GM12872 (cell line): ENCODE measurements at regions not wholly inside any gene's neighbourhood (a gene's known extent, or its start where the extent isn't known, plus 50 kb on each side); places are given as distances from the start of the nearest gene placed in this dataset.

Experiments used
- TF ChIP-seq, protein P1 (sequence below): IDR thresholded peaks from 3 replicates; pipeline ENCODE4 v1.5.1; 2011; ENCODE audit warnings: low read depth, mild to moderate bottlenecking, low read length, moderate library complexity; ENCODE audit not compliant: insufficient read depth

DNA sequence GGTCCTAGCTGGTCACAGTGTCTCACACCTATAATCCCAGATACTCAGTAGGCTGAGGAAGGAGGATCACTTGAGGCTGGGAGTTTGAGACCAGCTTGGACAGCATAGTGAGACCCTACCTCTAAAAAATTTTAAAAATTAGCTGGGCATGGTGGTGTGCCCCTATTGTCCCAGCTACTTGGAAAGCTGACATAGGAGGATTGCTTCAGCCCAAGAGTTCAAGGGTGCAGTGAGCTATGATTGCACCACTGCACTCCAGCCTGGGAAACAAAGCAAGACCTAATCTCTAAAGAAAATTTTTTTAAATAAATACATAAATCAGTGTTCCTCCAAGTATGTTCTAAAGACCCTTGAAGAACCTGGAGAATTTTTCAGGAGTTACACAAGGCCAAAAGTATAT lies 50.6 kb upstream of the GNAO1 start:
- TF ChIP-seq, protein P1, sequence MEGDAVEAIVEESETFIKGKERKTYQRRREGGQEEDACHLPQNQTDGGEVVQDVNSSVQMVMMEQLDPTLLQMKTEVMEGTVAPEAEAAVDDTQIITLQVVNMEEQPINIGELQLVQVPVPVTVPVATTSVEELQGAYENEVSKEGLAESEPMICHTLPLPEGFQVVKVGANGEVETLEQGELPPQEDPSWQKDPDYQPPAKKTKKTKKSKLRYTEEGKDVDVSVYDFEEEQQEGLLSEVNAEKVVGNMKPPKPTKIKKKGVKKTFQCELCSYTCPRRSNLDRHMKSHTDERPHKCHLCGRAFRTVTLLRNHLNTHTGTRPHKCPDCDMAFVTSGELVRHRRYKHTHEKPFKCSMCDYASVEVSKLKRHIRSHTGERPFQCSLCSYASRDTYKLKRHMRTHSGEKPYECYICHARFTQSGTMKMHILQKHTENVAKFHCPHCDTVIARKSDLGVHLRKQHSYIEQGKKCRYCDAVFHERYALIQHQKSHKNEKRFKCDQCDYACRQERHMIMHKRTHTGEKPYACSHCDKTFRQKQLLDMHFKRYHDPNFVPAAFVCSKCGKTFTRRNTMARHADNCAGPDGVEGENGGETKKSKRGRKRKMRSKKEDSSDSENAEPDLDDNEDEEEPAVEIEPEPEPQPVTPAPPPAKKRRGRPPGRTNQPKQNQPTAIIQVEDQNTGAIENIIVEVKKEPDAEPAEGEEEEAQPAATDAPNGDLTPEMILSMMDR: no peak

DNA sequence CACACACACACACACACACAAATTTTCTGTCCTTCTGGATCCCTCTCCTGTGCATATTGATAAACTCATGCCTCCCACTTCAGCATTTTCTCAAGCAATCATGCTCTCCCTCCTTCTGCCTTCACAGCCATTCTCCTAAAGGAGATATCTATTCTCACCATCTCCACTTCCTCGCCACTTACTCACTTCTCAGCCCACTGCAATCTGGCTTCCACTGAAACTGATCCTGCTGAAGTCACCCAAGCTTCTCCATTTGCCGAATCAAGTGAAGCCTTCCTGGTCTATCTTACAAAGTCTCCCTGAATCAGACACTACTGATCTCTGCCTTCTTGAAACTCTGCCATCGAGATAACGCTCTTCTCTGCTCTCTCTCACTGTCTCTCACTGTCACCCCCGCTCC lies 54.0 kb upstream of the GNAO1 start:
- TF ChIP-seq, protein P1: no peak

DNA sequence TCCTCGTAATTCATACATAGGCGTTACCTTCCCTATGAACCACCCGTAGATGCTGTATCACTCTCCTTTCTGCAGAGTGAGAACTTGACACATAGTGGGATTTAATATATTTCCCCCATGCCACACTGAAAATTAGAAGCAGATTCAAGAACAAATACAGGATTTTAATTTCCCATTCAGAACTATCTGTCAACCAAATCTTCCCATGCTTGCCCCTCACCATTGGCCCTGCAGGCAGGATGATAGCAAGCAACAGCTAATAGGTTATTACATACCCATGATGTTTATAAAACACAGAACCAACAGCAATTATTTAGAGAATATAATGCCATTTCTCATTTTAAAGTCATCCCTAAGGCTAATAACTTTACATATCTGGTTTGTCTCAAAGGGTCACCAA lies 55.0 kb upstream of the GNAO1 start:
- TF ChIP-seq, protein P1: no peak

DNA sequence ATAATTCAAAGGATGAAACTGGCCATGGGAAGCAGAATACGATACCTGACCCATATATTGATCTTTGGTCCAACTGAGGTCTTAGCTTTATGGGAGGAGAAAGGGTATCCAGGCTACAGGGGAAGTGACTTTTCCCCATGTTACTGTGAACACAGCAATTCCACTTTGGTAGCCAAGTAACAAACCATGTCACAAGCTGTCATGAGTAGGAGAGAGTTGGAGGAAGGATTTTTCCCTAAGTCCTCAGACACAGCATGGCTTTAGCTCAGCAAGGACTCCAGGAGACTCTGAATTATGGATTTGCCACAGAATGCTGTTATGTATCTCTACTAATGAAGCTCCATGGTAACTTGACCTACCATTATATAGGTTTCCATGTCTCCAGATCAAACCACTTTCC lies 56.5 kb upstream of the GNAO1 start:
- TF ChIP-seq, protein P1: no peak

DNA sequence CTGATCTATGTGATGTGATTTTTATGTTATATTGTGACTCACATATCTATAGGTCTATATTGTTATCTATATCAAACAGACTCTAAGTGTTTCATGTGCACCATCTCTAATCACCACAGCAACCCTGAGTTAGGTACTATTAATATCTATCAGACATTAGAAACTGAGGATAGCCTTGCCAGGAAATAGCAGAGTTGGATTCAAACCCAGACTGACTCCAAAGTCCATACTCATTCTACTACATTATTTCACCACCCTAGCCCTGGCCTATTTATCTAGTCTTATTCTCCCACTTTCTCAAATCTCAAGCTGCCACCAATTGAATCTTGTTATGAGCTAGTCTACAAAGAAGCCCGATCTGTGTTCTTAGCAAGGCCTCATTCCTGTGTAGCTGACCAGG lies 65.4 kb upstream of the GNAO1 start:
- TF ChIP-seq, protein P1: no peak

DNA sequence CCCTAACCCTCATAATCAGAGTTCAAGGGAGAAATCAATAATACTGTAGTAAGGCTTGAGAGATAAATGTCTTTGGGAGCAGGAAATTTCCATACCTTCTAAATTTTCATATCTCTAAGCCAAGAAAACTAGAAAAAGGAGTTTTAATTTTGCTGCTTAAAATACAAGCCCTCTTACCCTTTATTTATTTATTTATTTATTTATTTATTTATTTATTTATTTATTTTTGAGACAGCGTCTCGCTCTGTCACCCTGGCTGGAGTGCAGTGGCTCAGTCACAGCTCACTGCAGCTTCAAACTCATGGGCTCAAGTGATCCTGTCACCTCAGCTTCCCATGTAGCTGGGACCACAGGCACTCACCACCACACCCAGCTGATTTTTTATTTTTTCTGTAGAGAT lies 69.0 kb upstream of the GNAO1 start:
- TF ChIP-seq, protein P1: no peak

DNA sequence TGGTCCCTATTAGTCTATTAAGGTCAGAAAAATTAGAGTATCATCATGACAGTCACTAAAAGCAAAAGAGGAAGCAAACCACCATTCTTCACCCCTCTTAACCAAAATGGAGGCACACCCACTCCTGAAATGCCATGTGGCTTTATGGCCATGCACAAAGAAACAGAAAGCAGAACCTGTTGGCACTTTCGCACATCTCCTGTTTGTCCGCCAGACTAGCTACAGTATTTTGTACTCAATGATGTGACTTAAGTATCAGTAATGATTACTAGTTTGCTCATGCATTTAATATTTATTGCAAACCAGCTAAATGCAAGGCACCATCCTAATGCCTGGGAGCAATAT lies 70.2 kb upstream of the GNAO1 start:
- TF ChIP-seq, protein P1: no peak

DNA sequence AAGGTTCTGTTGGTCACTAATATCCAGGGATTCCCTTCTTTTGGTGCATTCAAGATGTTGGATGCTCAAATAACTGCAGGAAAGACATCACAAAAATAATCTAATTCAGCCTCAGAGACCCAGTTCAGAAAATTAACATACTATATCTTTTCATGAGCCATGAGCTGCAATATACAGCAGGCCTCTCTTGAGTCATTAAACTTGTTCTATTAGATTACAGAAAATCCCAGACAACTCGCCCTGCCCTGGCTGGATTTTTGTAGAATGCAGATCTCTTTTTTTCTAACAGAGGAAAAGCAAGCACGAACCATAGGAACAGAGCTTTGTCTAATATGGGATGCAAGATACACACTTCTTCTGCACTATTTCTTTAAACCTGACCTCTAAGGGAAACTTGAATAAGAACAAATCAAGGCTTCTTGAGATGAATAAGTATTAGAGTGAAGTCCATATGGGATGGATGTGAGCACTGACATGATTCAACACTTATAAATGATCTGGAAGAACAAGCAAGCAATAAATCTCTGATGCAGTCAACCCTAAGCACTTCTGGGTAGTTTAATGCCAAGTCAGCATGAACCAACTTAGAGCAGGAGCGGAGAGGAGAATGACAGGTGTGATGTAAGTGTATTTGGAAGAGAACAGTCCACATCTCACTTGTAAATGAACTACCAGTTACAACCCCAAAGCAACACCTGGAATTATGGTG lies 70.7 kb upstream of the GNAO1 start:
- TF ChIP-seq, protein P1: no peak
